ENCODE measurements at regions not wholly inside any gene's neighbourhood (a gene's known extent, or its start where the extent isn't known, plus 50 kb on each side); places are given as distances from the start of the nearest gene placed in this dataset.

DNA sequence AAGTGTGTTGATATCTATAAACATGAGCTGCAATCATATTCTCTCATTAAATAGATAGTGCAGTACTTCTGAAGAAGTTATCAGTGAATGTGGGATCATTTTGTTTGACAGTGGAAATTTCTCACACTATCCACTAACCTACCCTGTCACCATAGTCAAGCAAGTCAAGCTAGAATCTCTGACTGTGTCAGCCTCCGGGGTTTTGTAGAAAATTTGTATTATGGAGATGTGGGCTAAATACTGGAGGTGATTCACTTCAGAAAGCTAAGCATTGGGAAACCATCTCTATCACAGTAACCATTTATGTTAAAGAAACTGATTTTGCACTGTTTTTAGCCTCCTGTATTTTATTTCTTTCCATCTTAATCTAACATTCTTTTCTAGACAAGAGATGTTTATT is 126.6 kb upstream of the CREB1 start:
- intact Hi-C loops (cut with DNase I; ENCODE audit: low total_unique reads): no loop called here
- no peak overlapping the region for H3K27ac ChIP-seq
- TF ChIP-seq CTCF (IDR thresholded peaks at IDR 0.05) (no peak), POLR2AphosphoS5 (IDR thresholded peaks at IDR 0.05) (no peak), POLR2A (IDR thresholded peaks at IDR 0.05) (no peak)
- H3K27me3 ChIP-seq: no peaks in the 10 kb centered on the region
- no peaks in the 10 kb centered on the region for H3K9me3 ChIP-seq
- H3K4me3 ChIP-seq: no peak overlapping the region
- no peak for DNase-seq (ENCODE audit: low spot score in 2 of 2)
- no peaks in the 10 kb centered on the region for H3K36me3 ChIP-seq
- no peaks in the 10 kb centered on the region for H3K4me1 ChIP-seq

DNA sequence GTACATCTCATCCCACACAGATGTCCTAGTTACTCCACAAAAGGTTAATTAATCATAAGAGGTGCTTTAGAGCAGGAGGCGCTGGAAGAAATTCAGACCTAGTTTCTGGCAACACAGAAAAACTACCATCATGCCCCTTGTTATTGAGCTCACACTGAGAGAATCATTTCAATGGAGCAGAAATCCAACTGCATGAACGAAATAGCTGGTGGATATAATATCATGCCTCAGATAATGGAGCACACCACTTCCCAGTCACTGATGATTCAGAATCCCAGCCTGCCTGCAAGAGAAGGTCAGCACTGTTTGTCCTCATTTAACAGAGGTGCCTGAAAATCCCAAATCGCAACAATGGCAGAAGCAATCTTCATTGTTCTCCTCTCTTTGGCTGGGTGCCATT is 125.8 kb upstream of the CREB1 start:
- no peak overlapping the region for H3K4me3 ChIP-seq

GRCh38 chr2:207405150-207405549 is 124.6 kb upstream of the CREB1 start:
- Histone ChIP-seq H3K4me1 (no peaks in the 10 kb centered on the region), H3K27ac (no peak overlapping the region), H3K36me3 (no peaks in the 10 kb centered on the region), H3K9me3 (no peaks in the 10 kb centered on the region), H3K27me3 (no peaks in the 10 kb centered on the region), H3K4me3 (no peak overlapping the region)
- TF ChIP-seq CTCF (IDR thresholded peaks at IDR 0.05) (no peak), POLR2AphosphoS5 (IDR thresholded peaks at IDR 0.05) (no peak), POLR2A (IDR thresholded peaks at IDR 0.05) (no peak)
- no peak for DNase-seq (ENCODE audit: low spot score in 2 of 2)
- intact Hi-C loops (cut with DNase I; ENCODE audit: low total_unique reads): no loop called here

More for the DNA sequence above, 125.8 kb upstream of the CREB1 start:
- Histone ChIP-seq H3K4me1 (no peaks in the 10 kb centered on the region), H3K36me3 (no peaks in the 10 kb centered on the region), H3K27ac (no peak overlapping the region), H3K27me3 (no peaks in the 10 kb centered on the region), H3K9me3 (no peaks in the 10 kb centered on the region)
- TF ChIP-seq CTCF (IDR thresholded peaks at IDR 0.05) (no peak), POLR2A (IDR thresholded peaks at IDR 0.05) (no peak), POLR2AphosphoS5 (IDR thresholded peaks at IDR 0.05) (no peak)
- DNase-seq (ENCODE audit: low spot score in 2 of 2): no peak
- intact Hi-C loops (cut with DNase I; ENCODE audit: low total_unique reads): no loop called here

DNA sequence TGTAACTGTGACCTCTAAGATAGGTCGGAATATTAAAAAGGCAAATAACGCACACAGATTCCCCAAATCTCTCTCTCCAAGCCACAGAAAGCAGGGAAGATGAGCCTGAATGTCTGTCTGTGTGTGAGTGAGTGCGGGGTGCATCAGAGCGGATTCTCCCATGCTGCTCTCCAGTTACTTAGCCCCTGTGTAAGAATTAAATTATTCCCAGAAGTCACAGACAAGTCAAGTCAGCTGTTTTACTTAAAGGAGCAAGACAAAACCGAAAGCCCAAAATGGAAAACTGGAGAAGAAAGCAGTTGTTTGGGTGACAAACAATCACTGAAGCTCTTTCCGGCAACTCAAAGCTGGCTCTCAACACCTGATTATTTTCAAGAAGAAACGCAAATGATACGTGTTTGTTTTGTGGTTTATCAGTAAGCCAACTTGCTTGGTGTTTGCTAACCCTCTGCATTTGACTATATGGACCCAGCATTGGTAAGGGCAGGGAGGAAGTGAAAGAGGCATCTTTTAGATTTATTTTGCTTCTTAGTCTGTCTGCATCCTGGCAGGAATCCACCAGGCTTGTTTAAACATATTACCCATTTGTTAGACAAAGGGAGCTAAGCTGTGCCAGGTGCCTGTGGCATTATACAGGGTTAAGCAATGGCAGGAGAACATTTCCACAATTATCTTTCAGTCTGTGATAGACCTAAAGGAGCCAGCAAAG is 121.5 kb upstream of the CREB1 start:
- H3K27me3 ChIP-seq: peaks cover 0 to 5% of the 10 kb centered on the region in 2 donors
- H3K36me3 ChIP-seq: no peaks in the 10 kb centered on the region
- DNase-seq (ENCODE audit: low spot score in 2 of 2): peak in 1 of 2 donors; percentile 71
- H3K27ac ChIP-seq: peak overlapping the region; percentile 40 to 46
- H3K4me3 ChIP-seq: peak overlapping the region in 2 of 3 donors; percentile 3 to 48
- H3K4me1 ChIP-seq: no peaks in the 10 kb centered on the region
- intact Hi-C loops (cut with DNase I; ENCODE audit: low total_unique reads): no loop called here
- no peaks in the 10 kb centered on the region for H3K9me3 ChIP-seq
- TF ChIP-seq POLR2A (IDR thresholded peaks at IDR 0.05) (no peak), CTCF (IDR thresholded peaks at IDR 0.05) (no peak), POLR2AphosphoS5 (IDR thresholded peaks at IDR 0.05) (no peak)

DNA sequence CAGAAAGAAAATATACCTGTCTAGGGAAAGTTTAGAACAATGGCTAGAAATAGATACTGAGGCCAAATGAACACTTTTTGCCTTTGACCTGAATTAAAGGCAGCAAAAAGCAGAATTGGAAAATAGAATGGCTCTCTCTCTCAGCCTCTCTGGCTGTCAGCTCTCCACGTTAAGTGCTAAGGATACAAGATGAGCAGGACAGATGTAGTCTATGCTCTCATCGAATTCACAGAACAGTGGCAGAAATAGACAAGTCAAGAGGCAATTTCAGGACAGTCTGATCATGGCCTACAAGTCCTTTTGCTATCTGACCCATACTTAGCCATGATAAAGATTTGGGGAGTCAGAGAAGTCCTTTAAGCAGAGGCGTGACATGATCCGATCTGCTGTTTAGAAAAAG is 120.2 kb upstream of the CREB1 start:
- H3K36me3 ChIP-seq: no peaks in the 10 kb centered on the region

More for the DNA sequence above, 120.2 kb upstream of the CREB1 start:
- intact Hi-C loops (cut with DNase I; ENCODE audit: low total_unique reads): no loop called here
- Histone ChIP-seq H3K4me3 (no peak overlapping the region), H3K9me3 (no peaks in the 10 kb centered on the region), H3K4me1 (no peaks in the 10 kb centered on the region), H3K27ac (peak overlapping the region in 1 of 2 donors; percentile 38), H3K27me3 (peaks cover 0 to 5% of the 10 kb centered on the region in 2 donors)
- no peak for DNase-seq (ENCODE audit: low spot score in 2 of 2)
- TF ChIP-seq POLR2A (IDR thresholded peaks at IDR 0.05) (no peak), POLR2AphosphoS5 (IDR thresholded peaks at IDR 0.05) (no peak), CTCF (IDR thresholded peaks at IDR 0.05) (no peak)

Measured in breast epithelium (tissue), 4 donors.